AG10803 (cell line): ENCODE measurements at regions not wholly inside any gene's neighbourhood (a gene's known extent, or its start where the extent isn't known, plus 50 kb on each side); places are given as distances from the start of the nearest gene placed in this dataset.
A peak's percentile ranks its signal among the peaks of the same experiment; 100 is the strongest.

Experiments used
- DNase-seq: peaks from one replicate; pipeline ENCODE4 v3.0.0; 2010; ENCODE audit warnings: low read depth
- H3K4me3 ChIP-seq: 2 replicates; pipeline ENCODE4 v1.5.1; 2011; ENCODE audit warnings: mild to moderate bottlenecking, low read length, control low read depth
- TF ChIP-seq, protein P1 (sequence below): conservative IDR thresholded peaks from 2 replicates; pipeline ENCODE4 v1.5.1; 2011; ENCODE audit warnings: mild to moderate bottlenecking, low read length, control low read depth, inconsistent platforms

DNA sequence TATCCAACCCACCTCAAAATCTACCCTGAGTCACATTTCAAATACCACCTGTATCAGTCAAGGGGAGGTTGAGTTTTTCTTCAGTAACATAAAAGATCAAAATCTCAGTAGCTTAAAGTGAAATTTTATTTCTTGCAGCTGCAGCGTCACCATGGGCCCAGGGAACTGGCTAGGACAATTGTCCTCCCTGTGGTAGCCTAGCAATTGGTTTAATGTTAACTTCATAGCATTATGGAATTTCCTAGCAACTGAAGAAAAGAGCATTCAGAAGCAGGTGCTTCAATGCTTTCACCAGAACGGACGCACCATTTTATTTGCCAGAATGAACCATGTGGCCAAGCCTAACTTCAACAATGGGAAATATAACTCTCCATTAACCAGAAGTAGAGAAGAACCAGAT is 359.3 kb upstream of the TSHZ3 start:
- H3K4me3 ChIP-seq = no peak overlapping the region
- TF ChIP-seq, protein P1, sequence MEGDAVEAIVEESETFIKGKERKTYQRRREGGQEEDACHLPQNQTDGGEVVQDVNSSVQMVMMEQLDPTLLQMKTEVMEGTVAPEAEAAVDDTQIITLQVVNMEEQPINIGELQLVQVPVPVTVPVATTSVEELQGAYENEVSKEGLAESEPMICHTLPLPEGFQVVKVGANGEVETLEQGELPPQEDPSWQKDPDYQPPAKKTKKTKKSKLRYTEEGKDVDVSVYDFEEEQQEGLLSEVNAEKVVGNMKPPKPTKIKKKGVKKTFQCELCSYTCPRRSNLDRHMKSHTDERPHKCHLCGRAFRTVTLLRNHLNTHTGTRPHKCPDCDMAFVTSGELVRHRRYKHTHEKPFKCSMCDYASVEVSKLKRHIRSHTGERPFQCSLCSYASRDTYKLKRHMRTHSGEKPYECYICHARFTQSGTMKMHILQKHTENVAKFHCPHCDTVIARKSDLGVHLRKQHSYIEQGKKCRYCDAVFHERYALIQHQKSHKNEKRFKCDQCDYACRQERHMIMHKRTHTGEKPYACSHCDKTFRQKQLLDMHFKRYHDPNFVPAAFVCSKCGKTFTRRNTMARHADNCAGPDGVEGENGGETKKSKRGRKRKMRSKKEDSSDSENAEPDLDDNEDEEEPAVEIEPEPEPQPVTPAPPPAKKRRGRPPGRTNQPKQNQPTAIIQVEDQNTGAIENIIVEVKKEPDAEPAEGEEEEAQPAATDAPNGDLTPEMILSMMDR = no peak
- no peak for DNase-seq

DNA sequence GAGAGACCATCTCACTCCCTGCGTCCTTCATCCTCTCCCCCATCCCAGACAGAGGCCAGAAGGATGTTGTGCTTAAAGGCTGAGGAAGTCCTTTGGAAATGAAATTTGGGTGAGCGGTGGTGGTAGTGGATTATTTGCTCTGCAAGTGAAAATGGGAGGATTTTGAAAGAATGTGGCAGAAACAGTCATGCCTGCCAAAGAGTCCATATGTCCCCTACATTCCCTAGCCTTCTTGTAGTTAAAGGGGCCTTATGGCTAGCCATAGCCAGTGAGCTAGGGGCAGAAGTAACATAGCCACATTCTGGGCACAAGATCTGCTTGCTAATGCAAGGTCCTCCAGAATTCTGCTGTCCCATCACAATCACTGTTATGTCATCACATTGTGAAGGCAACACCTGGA is 360.2 kb upstream of the TSHZ3 start:
- TF ChIP-seq, protein P1 = no peak
- DNase-seq = no peak
- no peak overlapping the region for H3K4me3 ChIP-seq

DNA sequence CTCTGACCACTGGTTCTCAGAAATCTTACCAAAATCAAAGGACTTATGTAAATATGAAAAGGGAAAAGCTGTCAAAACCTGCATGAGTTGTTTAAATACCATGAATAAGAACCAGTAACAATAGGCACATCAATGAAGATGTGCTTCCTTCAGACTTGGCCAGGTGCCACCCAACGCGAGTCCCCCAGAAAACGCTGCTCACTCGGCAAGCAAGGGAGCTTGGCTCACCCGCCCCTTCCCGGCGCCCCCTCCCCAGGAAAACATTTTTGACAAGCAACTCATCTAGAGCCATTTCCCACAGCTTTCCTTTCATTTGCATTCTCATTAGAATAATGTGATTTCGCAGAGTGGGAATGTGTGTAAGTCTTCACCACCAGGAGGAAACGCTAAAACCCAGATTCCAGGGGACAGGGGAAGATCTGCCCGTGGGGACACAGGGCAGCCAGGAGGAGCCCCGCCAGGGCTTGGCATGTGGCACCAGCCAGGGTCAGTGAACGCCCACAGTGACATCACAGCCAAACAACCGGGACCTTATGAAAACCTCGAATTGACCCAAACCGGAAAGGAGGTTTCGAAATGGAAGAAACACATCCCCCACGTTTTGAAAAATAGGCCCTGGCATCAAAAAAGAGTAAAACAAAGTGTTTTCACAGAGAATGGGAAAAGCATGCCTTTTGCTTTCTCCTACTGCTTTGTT is 366.2 kb upstream of the TSHZ3 start:
- TF ChIP-seq, protein P1 = no peak

DNA sequence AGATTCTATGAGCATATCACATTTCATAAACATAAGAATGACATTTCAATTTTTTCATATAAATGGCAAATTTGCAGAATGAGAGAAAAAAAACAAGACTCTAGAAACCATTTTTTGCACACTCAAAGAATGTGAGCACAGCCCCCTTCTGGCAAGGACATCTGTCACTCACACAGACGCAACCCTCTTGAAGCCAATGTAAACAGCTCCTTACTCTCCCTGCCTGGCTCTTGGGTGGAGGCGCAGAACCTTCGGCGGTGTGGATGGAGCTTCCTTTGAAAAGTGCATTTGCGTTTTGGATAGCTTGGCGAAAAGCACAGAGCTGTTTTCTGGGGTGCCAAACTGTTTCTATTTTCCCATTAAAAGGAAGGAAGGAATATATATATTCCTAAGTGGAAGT is 367.6 kb upstream of the TSHZ3 start:
- TF ChIP-seq, protein P1 = no peak
- H3K4me3 ChIP-seq = no peak overlapping the region
- DNase-seq = no peak

More for the DNA sequence above, 366.2 kb upstream of the TSHZ3 start:
- no peak for DNase-seq
- no peak overlapping the region for H3K4me3 ChIP-seq

DNA sequence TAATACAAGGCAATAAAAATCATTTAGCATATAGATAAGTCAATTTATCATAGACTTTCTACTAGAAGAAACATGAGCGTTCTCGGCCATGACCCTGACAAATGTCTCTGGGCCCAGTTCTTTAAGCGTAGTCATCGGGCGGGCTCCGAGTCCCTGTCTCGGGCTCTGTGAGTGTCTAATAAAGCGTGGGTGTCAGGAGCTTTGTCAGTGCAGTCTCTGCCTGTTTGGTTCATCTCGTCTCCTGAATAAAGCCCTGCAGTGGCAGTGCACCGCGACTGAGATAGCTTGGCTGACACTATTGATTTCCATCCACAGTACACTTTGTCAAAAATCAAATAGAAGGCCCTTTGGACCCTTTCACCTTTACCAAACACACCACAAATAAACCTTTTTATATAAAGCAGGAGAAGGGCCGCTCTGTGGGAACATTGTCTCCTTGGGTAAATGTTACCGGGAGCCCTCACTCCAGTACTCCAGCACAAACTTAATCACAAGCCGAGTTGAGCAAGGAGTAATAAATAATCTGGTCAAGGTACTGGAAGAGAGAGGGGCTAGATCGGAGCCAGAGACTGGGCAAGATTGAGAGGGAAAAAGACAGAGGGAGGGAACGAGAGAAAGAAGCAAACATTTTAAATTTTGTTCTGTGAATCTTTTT is 368.2 kb upstream of the TSHZ3 start:
- TF ChIP-seq, protein P1 = no peak
- no peak overlapping the region for H3K4me3 ChIP-seq
- DNase-seq = no peak

DNA sequence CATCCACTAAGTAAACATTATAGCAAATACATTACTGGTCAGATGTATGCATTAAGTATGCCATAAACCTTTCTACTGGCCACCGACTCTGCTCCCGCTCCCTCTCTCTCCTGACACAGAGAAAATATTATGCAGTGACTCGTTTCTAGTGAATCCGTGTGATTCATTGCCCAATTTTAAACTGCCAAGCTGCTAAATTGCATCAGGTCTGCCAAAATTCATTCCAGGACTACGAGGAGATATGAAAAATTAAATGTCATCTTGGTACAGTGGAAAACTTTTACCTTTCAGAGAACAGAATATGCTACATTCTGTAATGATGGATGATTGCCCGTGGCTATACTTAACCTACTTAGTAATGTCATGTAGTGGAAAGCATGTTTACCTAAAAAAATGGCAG is 368.8 kb upstream of the TSHZ3 start:
- peak; percentile 3 for DNase-seq
- no peak overlapping the region for H3K4me3 ChIP-seq
- TF ChIP-seq, protein P1 = no peak

DNA sequence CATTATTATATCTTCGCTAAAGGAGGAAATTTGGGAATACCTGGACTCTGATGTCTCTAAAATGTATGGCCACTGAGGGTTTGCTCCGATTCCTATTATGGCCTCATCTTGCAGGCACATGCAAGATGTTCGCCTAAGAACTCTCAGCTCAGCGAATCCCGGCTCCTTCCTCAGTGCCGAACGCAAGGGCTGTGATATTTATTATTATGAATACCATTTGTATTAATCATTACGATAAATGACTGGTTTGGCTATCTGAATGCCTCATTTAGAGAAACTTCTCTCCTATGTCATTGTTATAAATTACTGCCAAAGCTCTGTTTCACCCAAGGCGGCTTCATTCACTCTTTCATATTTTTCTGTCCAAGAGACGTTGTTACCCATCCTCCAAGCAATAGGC is 369.7 kb upstream of the TSHZ3 start:
- TF ChIP-seq, protein P1 = no peak
- H3K4me3 ChIP-seq = no peak overlapping the region
- no peak for DNase-seq
